Astrocyte of the cerebellum (primary cell): ENCODE measurements at regions not wholly inside any gene's neighbourhood (a gene's known extent, or its start where the extent isn't known, plus 50 kb on each side); places are given as distances from the start of the nearest gene placed in this dataset.
"Not testable (repeated sequence)": the region's sequence is repeated elsewhere in the genome, so short reads cannot be mapped to it uniquely, and the experiment has no call there.

Experiments used
- DNase-seq: peaks from one replicate; pipeline ENCODE4 v3.0.0-alpha.2; 2011; ENCODE audit warnings: low read depth
- H3K4me3 ChIP-seq: 2 replicates; pipeline ENCODE4 v1.5.1; 2011; ENCODE audit warnings: mild to moderate bottlenecking, low read depth, low read length, moderate library complexity
- in situ Hi-C: cut with HindIII; loops from 2 replicates; pipeline ENCODE4 v1.10.0; 2017; ENCODE audit warnings: low sequenced_read_pairs
- TF ChIP-seq, protein P1 (sequence below): IDR thresholded peaks from 2 replicates; pipeline ENCODE4 v1.5.1; 2012; ENCODE audit warnings: low read length, low read depth, moderate library complexity, mild to moderate bottlenecking; ENCODE audit errors: missing control alignments

DNA sequence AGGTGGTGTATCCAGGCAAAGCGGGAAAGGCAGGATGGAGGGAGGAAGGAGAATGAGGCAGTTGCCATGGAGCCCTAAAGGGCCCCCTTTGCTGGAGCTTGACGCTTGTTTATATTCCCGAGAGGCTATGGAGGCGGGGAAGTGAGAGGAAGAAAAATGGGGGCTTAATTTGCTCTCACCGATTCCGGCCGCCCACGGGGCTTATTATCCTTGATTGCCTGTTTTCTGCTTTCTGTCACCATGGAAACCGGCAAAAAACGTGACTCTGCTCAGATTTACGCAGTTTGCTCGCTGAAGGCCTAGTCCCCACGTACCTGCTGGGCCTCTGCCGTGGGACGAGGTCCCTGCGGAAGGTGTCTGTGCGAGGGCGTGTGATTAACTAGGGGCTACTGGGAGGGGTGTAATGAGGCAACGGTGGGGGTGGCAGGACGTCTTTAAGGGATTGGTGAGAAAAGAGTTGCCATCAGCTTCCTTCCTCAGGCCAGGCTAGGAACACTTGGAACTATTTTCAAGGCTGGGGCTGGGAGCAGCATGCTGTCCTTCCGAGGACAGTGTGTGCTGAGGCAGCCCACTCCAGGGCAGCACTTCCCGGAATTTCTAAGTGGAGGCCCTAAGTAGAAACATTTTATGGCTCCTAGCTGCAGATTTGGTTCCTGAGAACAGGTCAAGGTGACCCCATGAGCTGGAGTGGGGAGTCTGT, 110.8 kb upstream of the NDN start:
- H3K4me3 ChIP-seq = no peak overlapping the region
- no peak for DNase-seq
- in situ Hi-C loops = no loop called here
- TF ChIP-seq, protein P1, sequence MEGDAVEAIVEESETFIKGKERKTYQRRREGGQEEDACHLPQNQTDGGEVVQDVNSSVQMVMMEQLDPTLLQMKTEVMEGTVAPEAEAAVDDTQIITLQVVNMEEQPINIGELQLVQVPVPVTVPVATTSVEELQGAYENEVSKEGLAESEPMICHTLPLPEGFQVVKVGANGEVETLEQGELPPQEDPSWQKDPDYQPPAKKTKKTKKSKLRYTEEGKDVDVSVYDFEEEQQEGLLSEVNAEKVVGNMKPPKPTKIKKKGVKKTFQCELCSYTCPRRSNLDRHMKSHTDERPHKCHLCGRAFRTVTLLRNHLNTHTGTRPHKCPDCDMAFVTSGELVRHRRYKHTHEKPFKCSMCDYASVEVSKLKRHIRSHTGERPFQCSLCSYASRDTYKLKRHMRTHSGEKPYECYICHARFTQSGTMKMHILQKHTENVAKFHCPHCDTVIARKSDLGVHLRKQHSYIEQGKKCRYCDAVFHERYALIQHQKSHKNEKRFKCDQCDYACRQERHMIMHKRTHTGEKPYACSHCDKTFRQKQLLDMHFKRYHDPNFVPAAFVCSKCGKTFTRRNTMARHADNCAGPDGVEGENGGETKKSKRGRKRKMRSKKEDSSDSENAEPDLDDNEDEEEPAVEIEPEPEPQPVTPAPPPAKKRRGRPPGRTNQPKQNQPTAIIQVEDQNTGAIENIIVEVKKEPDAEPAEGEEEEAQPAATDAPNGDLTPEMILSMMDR = no peak

DNA sequence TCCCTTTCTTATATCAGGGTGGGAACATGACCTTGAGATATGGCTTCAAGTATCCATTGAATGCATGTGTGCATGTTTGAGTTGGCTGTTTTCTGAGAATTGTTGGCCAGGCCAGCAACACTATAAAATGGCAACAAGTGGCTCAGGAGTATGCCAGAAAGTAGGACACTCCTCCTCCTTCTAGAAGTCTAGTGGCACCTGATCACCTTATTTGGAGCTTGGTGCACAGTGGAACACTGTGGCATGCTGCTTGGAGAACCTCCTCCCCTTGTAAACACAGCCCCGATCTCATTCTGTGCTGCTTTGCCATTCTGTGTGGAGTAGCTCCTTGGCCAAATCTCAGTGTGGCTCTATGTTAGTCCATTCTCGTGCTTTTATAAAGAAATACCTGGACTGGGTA, 114.8 kb upstream of the NDN start:
- DNase-seq = no peak
- in situ Hi-C loops = no loop called here
- H3K4me3 ChIP-seq = no peak overlapping the region
- TF ChIP-seq, protein P1 = no peak

DNA sequence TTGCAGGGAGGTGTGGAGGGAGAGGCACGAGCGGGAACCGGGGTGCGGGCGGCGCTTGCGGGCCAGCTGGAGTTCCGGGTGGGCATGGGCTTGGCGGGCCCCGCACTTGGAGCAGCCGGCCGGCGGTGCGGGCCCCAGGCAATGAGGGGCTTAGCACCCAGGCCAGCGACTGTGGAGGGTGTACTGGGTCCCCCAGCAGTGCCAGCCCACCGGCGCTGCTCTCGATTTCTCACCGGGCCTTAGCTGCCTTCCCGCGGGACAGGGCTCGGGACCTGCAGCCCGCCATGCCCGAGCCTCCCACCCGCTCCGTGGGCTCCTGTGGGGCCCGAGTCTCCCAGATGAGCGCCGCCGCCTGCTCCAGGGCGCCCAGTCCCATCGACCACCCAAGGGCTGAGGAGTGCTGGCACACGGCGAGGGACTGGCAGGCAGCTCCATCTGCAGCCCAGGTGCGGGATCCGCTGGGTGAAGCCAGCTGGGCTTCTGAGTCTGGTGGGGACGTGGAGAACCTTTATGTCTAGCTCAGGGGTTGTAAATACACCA, 115.9 kb upstream of the NDN start:
- in situ Hi-C loops, DNase-seq, H3K4me3 ChIP-seq: not testable (repeated sequence)

DNA sequence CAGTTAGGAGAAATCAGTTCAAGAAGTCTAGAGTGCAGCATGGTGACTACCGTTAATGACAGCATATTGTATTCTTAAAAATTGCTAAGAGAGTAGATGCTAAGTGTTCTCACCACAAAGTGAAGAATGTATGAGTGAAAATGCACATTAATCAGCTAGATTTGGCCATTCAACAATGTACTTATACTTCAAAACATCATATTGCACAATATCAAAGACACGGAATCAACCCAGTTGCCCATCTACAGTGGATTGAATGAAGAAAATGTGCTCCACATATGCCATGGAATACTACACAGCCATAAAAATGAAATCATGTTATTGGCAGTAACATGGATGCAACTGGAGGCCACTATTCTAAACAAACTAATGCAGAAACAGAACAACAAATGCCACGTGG, 119.9 kb upstream of the NDN start:
- TF ChIP-seq, protein P1 = no peak
- no peak overlapping the region for H3K4me3 ChIP-seq
- no peak for DNase-seq
- in situ Hi-C loops = no loop called here

DNA sequence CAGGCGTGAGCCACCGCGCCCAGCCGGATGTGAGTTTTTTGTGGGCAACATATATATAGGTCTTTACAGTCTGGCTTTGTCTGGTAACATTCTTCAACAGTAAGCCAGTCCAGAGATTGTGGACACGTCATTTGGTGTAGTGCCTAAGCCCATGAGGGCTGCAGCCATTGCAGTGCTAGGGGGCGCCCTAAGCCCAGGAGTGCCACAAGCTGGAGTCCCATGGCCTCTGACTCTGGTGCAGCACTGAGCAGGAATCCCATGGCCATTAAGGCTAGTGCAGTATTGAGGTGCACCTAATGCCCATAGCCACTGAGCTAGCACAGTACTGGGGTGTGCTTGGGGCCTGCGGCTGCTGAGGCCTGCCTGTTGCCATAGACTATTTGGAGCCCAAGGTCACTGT, 136.4 kb upstream of the NDN start:
- TF ChIP-seq, protein P1 = no peak
- in situ Hi-C loops = no loop called here
- DNase-seq = no peak
- H3K4me3 ChIP-seq = no peak overlapping the region

DNA sequence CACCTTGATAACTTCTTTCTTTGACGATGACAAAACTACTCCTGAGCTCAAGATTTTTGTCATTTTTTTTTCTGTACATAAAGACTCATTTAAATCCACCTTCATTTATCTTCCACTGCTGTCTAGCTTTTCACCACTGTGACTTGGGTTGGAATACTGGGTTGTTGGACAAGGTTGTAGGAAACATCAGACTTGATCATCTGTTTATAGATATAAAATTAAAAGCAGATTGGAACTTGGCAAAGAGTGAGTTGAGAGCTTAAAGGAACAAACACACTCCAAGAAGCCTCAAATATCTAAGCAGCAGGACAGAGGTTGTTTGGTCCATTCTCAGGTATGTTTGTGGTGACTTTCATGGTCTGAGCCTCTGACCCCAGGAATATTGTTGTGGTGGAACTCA, 141.7 kb upstream of the NDN start:
- in situ Hi-C loops = no loop called here
- no peak for DNase-seq
- TF ChIP-seq, protein P1 = no peak

DNA sequence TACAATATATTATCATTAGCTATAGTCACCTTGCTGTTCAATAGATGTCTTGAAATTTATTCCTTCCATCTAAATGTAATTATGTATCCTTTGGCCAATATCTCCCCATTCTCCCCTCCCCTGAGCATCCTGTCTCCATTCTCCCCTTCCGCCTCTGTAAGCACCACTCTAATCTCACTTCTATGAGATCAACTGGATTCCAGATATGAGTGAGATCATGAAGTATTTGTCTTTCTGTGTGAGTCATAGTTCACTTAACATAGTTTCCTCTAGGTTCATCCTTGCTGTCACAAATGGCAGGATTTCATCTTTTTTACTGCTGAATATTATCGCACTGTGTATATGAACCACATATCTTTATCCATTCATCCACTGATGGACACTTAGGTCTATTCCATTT, 148.8 kb upstream of the NDN start:
- in situ Hi-C loops = no loop called here
- TF ChIP-seq, protein P1 = no peak
- DNase-seq = no peak
- H3K4me3 ChIP-seq = no peak overlapping the region

More for the DNA sequence above, 141.7 kb upstream of the NDN start:
- H3K4me3 ChIP-seq = no peak overlapping the region
